ENCODE measurements at regions not wholly inside any gene's neighbourhood (a gene's known extent, or its start where the extent isn't known, plus 50 kb on each side); places are given as distances from the start of the nearest gene placed in this dataset.
A peak's percentile ranks its signal among the peaks of the same experiment; 100 is the strongest.
"Not testable (repeated sequence)": the region's sequence is repeated elsewhere in the genome, so short reads cannot be mapped to it uniquely, and the experiment has no call there.

DNA sequence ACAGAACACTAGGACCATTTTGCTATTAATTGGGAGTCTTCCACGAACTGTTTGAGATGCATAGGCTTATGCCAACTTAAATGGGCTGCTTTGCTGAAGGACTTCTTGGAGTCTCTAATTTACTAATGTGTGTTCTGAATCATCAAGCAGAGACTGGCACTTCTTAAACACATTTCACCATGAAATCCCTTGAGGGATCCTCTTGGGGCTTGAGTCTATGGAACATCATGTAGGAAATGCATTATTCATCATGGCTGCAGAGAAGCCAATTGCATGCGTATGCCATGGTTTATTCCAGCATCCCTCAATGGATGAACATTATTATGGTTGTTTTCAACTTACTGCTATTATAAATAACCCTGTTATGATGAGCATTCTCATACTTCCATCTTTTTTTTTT, 73.4 kb downstream of the FGD2 start:
- Mint-ChIP-seq H3K4me3 (no peak overlapping the region), H3K27ac (no peak overlapping the region), H3K9me3 (no peaks in the 10 kb centered on the region), H3K36me3 (ENCODE audit: insufficient read depth in 2 of 2) (no peaks in the 10 kb centered on the region), H3K27me3 (ENCODE audit: low read depth) (no peaks in the 10 kb centered on the region), H3K4me1 (ENCODE audit: low read depth) (peaks cover 8% of the 10 kb centered on the region)
- DNase-seq (no peak), ATAC-seq (replicated peaks in 1 of 2) (no peak)

DNA sequence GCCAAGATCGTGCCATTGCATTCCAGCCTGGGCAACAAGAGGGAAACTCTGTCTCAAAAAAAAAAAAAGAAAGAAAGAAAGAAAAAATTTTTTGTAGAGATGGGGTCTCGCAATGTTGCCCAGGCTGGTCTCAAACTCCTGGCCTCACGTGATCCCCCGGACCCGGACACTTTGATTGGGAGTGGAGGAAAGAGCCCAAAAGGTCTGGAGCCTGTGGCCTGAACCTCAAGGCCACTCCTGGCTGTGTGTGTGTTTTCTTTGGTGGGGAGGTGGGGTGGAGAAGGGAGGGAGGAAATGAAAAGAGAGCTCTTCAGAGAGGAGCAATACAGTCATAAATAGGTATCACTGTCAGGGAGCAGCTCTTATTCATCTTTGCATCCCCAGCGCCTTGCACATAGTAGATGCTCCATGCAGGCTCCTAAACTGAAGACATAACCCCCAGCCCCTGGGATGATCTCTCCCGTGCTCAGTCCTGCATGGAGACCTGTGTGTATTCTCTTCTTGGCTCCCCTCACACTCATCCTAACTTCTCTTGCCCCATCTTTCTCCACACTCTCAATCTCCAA, 75.7 kb downstream of the FGD2 start:
- no peaks in the 10 kb centered on the region for H3K27me3 Mint-ChIP-seq (ENCODE audit: low read depth)
- no peak for ATAC-seq (replicated peaks in 1 of 2)
- no peak for DNase-seq
- H3K4me3 Mint-ChIP-seq: no peak overlapping the region
- peaks cover 8% of the 10 kb centered on the region for H3K4me1 Mint-ChIP-seq (ENCODE audit: low read depth)
- H3K27ac Mint-ChIP-seq: no peak overlapping the region
- peaks cover 0 to 1% of the 10 kb centered on the region in 2 donors for H3K9me3 Mint-ChIP-seq
- no peaks in the 10 kb centered on the region for H3K36me3 Mint-ChIP-seq (ENCODE audit: insufficient read depth in 2 of 2)

DNA sequence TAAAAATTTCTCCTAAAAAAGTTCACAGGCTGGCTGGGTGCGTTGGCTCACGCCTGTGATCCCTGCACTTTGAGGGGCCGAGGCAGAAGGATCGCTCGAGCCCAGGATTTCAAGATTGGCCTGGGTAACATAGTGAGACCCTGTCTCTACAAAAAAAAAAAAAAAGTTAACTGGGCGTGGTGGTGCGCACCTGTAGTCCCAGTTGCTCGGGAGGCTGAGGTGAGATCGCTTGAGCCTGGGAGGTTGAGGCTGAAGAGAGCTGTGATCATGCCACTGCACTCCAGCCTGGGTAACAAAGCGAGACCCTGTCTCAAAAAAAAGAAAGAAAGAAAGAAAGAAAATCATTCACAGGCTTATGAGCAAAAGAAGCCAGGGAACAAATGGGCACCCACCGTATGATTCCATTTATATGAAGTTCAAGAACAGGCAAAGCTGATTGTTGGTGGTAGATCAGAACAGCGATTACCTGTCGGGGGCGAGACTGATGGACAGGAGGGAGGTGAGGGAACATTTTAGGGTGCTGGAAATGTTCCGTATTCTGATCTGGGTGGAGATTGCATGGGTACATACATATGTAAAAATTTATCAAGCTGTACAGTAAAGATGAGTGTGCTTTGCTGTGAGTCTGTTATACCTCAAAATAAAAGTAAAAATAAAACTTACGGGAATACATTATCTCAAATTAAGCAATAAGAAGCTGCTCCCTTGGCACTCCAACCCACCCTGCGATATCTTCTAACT, 77.1 kb downstream of the FGD2 start:
- no peak overlapping the region for H3K4me3 Mint-ChIP-seq
- no peak overlapping the region for H3K27ac Mint-ChIP-seq
- ATAC-seq (replicated peaks in 1 of 2): no peak

DNA sequence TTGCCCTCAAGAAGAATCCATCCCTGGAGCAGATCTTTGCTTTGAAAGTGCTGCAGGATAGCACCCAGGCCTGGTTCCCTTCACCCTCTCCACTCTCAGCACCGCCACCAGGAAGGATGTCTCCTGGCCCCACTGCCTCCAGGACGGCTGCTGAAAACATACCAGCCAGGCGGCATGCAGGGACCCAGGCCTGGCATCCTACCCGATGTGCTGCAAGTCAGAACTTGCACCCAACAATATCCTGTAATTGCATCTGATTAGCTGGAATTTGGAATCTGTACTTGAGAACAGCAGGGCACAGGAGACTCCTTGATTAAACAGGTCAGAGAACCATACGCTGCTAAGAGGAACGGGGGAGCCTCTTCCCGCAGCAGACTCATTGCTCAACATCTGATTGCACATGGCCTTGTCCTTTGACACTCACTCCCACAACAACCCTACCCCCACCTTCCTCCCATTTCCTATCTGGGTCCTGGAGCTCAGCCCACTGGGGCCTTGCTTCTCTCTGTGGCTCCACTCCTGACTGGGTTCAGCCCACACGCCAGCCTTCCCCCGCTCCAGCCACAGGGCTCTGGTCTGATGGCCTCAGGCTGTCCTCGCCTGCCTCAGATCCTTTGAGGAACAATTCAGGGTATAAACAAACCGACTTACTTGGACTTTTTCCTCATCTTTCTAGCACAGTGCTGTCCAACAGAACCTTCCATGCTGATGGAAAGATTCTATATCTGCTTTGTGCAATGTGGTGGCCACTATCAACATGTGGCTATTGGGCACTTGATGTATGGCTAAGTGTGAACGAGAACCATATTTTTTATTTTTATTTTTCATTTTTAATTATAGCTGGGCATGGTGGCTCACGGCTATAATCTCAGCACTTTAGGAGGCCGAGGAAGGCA, 78.0 kb downstream of the FGD2 start:
- H3K27ac Mint-ChIP-seq: no peak overlapping the region
- no peak overlapping the region for H3K4me3 Mint-ChIP-seq
- no peaks in the 10 kb centered on the region for H3K27me3 Mint-ChIP-seq (ENCODE audit: low read depth)
- no peaks in the 10 kb centered on the region for H3K36me3 Mint-ChIP-seq (ENCODE audit: insufficient read depth in 2 of 2)
- ATAC-seq (replicated peaks in 1 of 2) (no peak), DNase-seq (no peak)
- H3K9me3 Mint-ChIP-seq: peaks cover 0 to 1% of the 10 kb centered on the region in 2 donors
- peaks cover 8% of the 10 kb centered on the region for H3K4me1 Mint-ChIP-seq (ENCODE audit: low read depth)

More for the DNA sequence above, 77.1 kb downstream of the FGD2 start:
- no peaks in the 10 kb centered on the region for H3K36me3 Mint-ChIP-seq (ENCODE audit: insufficient read depth in 2 of 2)
- DNase-seq: no peak
- H3K27me3 Mint-ChIP-seq (ENCODE audit: low read depth): no peaks in the 10 kb centered on the region
- peaks cover 8% of the 10 kb centered on the region for H3K4me1 Mint-ChIP-seq (ENCODE audit: low read depth)
- H3K9me3 Mint-ChIP-seq: peaks cover 0 to 1% of the 10 kb centered on the region in 2 donors

DNA sequence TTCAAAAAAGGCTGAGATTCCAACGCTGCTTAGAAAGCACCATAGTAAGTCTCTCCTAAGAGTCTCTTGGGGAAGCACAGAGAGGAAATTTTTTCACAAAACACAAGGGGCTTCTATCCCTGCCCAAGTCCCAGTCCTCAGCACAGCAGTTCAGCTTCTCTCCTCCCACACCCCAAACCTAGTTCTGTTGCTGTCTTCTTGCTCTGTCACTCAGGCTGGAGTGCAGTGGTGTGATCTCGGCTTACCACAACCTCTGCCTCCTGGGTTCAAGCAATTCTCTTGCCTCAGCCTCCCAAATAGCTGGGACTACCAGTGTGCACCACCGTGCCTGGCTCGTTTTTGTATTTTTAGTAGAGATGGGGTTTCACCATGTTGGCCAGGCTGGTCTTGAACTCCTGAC, 79.2 kb downstream of the FGD2 start:
- H3K4me3 Mint-ChIP-seq; H3K27me3 Mint-ChIP-seq (ENCODE audit: low read depth); H3K27ac Mint-ChIP-seq; H3K9me3 Mint-ChIP-seq; ATAC-seq (replicated peaks in 1 of 2); H3K36me3 Mint-ChIP-seq (ENCODE audit: insufficient read depth in 2 of 2); DNase-seq; H3K4me1 Mint-ChIP-seq (ENCODE audit: low read depth): not testable (repeated sequence)

DNA sequence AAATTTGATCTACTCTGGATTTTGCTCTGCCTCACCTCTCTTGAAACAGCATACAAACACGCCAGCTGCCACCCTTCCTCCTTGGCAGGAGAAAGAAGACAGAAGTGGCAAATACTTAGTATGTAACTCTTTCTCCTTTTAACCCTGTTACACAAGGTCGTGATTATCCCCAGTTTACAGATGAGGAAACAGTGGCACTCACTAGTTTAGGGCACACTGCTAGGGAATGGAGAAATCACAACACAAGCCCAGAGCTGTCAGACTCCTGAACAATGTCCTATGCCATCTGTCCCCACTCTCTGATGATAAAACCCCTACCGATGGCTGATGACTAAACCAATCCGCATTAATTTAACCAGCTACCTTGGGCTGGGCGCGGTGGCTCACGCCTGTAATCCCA, 79.7 kb downstream of the FGD2 start:
- H3K27me3 Mint-ChIP-seq (ENCODE audit: low read depth): no peaks in the 10 kb centered on the region
- H3K4me3 Mint-ChIP-seq: no peak overlapping the region
- ATAC-seq (replicated peaks in 1 of 2) (no peak), DNase-seq (no peak)
- H3K27ac Mint-ChIP-seq: no peak overlapping the region
- no peaks in the 10 kb centered on the region for H3K36me3 Mint-ChIP-seq (ENCODE audit: insufficient read depth in 2 of 2)
- H3K9me3 Mint-ChIP-seq: peaks cover 0 to 1% of the 10 kb centered on the region in 2 donors
- H3K4me1 Mint-ChIP-seq (ENCODE audit: low read depth): peaks cover 8% of the 10 kb centered on the region

DNA sequence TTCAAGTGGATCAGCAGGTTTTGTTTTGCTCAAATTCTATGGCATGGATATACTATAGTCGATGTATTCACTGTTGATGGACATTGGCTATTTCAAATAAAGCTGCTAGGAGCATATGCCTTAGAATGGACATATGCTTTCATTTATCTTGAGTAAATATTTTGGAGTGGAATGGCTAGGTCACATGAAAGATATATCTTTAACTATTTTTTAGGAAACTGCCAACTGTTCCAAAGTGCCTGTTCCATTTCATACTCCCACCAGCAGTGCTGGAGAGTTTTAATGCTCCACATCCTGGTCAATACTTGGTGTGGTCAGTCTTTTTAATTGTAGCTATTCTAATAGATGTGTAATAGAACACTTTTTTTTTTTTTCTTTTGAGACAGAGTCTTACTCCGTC, 81.1 kb upstream of the PIM1 start:
- ATAC-seq (replicated peaks in 1 of 2) (no peak), DNase-seq (no peak)
- H3K27me3 Mint-ChIP-seq (ENCODE audit: low read depth): no peaks in the 10 kb centered on the region
- peaks cover 0 to 1% of the 10 kb centered on the region in 2 donors for H3K9me3 Mint-ChIP-seq
- no peaks in the 10 kb centered on the region for H3K36me3 Mint-ChIP-seq (ENCODE audit: insufficient read depth in 2 of 2)
- peaks cover 11% of the 10 kb centered on the region for H3K4me1 Mint-ChIP-seq (ENCODE audit: low read depth)
- H3K27ac Mint-ChIP-seq: no peak overlapping the region
- H3K4me3 Mint-ChIP-seq: no peak overlapping the region

DNA sequence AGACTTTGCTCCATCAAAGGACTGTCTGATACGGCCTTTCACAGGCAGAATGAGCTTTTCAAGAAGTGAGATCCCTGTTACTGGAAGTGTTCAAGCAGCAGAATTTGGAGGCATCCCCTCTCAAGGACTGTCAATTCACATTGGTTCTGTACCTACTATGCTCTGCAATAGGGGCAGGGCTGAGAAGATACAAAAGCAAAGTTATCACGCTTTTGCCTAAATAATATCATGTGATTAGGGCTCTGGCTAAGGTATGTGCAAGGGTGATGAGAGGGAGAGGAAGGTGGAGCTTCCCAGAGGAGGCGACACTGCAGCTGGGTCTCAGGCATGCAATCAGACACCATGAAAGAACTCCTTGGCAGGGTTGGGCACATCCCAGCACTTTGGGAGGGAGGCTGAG, 80.2 kb upstream of the PIM1 start:
- DNase-seq: no peak
- Mint-ChIP-seq H3K36me3 (ENCODE audit: insufficient read depth in 2 of 2) (no peaks in the 10 kb centered on the region), H3K27me3 (ENCODE audit: low read depth) (no peaks in the 10 kb centered on the region), H3K4me3 (no peak overlapping the region), H3K4me1 (ENCODE audit: low read depth) (peaks cover 14% of the 10 kb centered on the region), H3K27ac (no peak overlapping the region), H3K9me3 (peaks cover 0 to 1% of the 10 kb centered on the region in 2 donors)
- ATAC-seq (replicated peaks in 1 of 2): no peak

DNA sequence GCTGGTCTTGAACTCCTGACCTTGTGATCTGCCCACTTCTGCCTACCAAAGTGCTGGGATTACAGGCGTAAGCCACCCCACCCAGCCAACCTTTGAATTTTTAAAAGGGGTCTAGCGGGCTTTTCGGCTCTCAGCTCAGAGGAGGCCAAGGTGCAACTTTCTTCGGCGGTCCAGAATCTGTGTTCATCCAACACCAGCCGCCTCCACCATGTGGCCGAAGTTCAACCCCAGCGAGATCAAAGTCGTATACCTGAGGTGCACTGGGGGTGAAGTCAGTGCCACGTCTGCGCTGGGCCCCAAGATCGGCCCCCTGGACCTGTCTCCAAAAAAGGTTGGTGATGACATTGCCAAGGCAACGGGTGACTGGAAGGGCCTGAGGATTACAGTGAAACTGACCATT, 78.8 kb upstream of the PIM1 start:
- H3K9me3 Mint-ChIP-seq; H3K4me3 Mint-ChIP-seq; ATAC-seq (replicated peaks in 1 of 2); DNase-seq; H3K36me3 Mint-ChIP-seq (ENCODE audit: insufficient read depth in 2 of 2); H3K27me3 Mint-ChIP-seq (ENCODE audit: low read depth); H3K27ac Mint-ChIP-seq: not testable (repeated sequence)
- H3K4me1 Mint-ChIP-seq (ENCODE audit: low read depth): peaks cover 14% of the 10 kb centered on the region

DNA sequence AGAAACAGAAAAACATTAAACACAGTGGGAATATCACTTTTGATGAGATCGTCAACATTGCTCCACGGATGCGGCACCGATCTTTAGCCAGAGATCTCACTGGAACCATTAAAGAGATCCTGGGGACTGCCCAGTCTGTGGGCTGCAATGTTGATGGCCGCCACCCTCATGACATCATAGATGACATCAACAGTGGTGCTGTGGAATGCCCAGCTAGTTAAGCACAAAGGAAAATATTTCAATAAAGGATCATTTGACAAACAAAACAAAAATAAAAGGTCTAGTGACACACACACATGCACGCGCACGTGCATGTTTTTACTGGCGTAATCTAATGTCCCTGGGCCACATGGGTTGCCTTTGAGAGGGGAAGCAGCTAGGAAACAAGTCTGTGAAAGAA, 78.4 kb upstream of the PIM1 start:
- not testable (repeated sequence) for ATAC-seq (replicated peaks in 1 of 2); H3K36me3 Mint-ChIP-seq (ENCODE audit: insufficient read depth in 2 of 2); DNase-seq; H3K4me3 Mint-ChIP-seq; H3K9me3 Mint-ChIP-seq; H3K27me3 Mint-ChIP-seq (ENCODE audit: low read depth); H3K27ac Mint-ChIP-seq
- H3K4me1 Mint-ChIP-seq (ENCODE audit: low read depth): peaks cover 14% of the 10 kb centered on the region

DNA sequence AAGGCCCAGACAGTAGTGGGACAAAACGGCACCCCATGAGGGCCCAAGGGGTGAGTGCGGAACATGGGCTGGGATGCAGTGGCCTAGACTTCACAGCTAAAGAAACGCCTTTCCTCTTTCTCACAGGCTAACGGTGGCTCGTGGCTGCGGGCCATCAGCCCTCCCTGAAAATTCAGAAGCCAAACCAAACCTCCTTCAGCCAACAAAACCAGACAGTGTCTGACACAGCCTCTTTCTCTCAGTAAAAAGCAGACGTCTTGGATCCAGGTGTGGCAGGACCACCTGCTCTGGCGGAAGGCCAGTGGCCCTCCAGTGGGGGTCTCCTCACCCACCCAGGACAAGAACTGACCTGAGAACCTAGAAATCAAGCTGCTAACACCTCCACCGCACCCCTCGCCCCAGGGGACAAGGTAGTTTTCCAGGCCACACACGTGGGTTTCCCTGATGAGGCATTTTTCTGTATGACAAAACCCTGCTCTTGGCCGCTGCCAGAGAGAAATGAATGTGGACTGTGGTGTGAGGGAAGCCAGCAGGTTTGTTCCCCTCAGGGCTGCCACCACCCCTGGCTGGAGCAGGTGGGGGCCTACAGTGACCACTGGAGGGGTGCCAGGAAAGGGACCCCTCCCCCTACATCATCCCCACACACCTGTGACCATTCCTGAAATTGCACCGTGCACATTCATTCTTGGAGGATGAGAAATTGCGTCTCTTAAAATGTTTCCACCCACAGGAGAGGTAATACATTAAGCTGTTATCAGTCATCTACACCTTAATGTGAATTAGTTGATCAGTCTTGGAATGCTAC, 76.8 kb upstream of the PIM1 start:
- Mint-ChIP-seq H3K4me3 (no peak overlapping the region), H3K4me1 (ENCODE audit: low read depth) (peaks cover 14% of the 10 kb centered on the region), H3K36me3 (ENCODE audit: insufficient read depth in 2 of 2) (no peaks in the 10 kb centered on the region), H3K27me3 (ENCODE audit: low read depth) (no peaks in the 10 kb centered on the region), H3K9me3 (no peaks in the 10 kb centered on the region), H3K27ac (peak overlapping the region; percentile 8)
- ATAC-seq (replicated peaks in 1 of 2) (peak; percentile 69 to 85), DNase-seq (peak; percentile 39 to 40)

DNA sequence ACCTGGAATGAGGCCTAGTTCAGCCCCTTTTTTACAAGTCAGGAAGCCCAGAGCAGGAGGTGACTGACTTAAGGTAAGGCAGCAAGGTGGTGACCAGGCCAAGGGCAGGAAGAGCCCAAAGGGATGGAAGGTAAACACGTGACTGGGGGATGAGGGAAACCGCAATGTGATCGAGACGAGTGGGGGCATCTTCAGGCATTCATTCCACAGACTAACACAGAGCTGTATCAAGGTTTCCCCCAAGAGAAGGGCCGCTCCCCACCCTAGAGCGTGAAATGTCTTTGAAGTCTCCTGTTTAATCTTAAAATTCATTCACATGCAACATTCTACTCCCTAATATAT, 76.3 kb upstream of the PIM1 start:
- no peaks in the 10 kb centered on the region for H3K9me3 Mint-ChIP-seq
- DNase-seq (no peak), ATAC-seq (replicated peaks in 1 of 2) (no peak)
- no peaks in the 10 kb centered on the region for H3K27me3 Mint-ChIP-seq (ENCODE audit: low read depth)
- peaks cover 14% of the 10 kb centered on the region for H3K4me1 Mint-ChIP-seq (ENCODE audit: low read depth)
- peak overlapping the region; percentile 8 for H3K27ac Mint-ChIP-seq
- no peak overlapping the region for H3K4me3 Mint-ChIP-seq
- no peaks in the 10 kb centered on the region for H3K36me3 Mint-ChIP-seq (ENCODE audit: insufficient read depth in 2 of 2)

DNA sequence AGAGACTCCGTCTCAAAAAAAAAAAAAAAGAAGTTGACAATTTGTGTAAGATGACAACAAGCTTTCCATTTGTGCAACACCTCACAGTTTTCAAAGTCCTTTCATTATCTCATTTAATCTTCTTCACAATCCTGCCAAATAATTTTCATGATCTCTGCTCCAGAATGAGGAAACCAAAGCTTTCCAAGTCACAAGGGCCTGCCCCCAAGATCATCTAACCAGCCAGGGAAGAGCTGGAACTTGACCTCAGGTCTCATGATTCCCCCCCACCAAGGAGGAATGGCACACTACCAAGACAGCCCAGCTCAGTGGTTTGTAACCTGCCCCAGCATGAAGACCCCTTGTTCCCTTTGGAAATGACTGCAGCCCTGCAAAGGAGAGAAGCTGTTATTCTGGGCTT, 74.0 kb upstream of the PIM1 start:
- Mint-ChIP-seq H3K27me3 (ENCODE audit: low read depth) (no peaks in the 10 kb centered on the region), H3K27ac (no peak overlapping the region), H3K9me3 (no peaks in the 10 kb centered on the region), H3K4me3 (no peak overlapping the region), H3K36me3 (ENCODE audit: insufficient read depth in 2 of 2) (no peaks in the 10 kb centered on the region), H3K4me1 (ENCODE audit: low read depth) (peaks cover 17% of the 10 kb centered on the region)
- DNase-seq (no peak), ATAC-seq (replicated peaks in 1 of 2) (no peak)
